ENCODE measurements at regions not wholly inside any gene's neighbourhood (a gene's known extent, or its start where the extent isn't known, plus 50 kb on each side); places are given as distances from the start of the nearest gene placed in this dataset.
A peak's percentile ranks its signal among the peaks of the same experiment; 100 is the strongest.
"Not testable (repeated sequence)": the region's sequence is repeated elsewhere in the genome, so short reads cannot be mapped to it uniquely, and the experiment has no call there.

GRCh38 chr16:29115802-29116141 lies 130.9 kb downstream of the LAT start:
- DNase-seq (ENCODE audit: low read depth in 2 of 2, low spot score in 1 of 2), result not testable (repeated sequence)

- not testable (repeated sequence) for DNase-seq (ENCODE audit: low read depth in 2 of 2, low spot score in 1 of 2)
These were observed 130.3 kb downstream of the LAT start for GRCh38 chr16:29114989-29115801.

- no peak for DNase-seq (ENCODE audit: low read depth in 2 of 2, low spot score in 1 of 2)
These were observed 129.7 kb downstream of the LAT start for GRCh38 chr16:29114574-29114973.

GRCh38 chr16:29113446-29113845 lies 128.6 kb downstream of the LAT start:
- not testable (repeated sequence) for DNase-seq (ENCODE audit: low read depth in 2 of 2, low spot score in 1 of 2)

- DNase-seq (ENCODE audit: low read depth in 2 of 2, low spot score in 1 of 2), result no peak
These were observed 128.0 kb downstream of the LAT start for GRCh38 chr16:29112755-29113347.

GRCh38 chr16:29111901-29112680 lies 127.2 kb downstream of the LAT start:
- DNase-seq (ENCODE audit: low read depth in 2 of 2, low spot score in 1 of 2), result not testable (repeated sequence)

GRCh38 chr16:29111421-29111820 lies 126.6 kb downstream of the LAT start:
- no peak for DNase-seq (ENCODE audit: low read depth in 2 of 2, low spot score in 1 of 2)

- DNase-seq (ENCODE audit: low read depth in 2 of 2, low spot score in 1 of 2), result not testable (repeated sequence)
These were observed 123.8 kb downstream of the LAT start for GRCh38 chr16:29108625-29109169.

GRCh38 chr16:29107299-29107698 lies 122.4 kb downstream of the LAT start:
- DNase-seq (ENCODE audit: low read depth in 2 of 2, low spot score in 1 of 2), result no peak

- DNase-seq (ENCODE audit: low read depth in 2 of 2, low spot score in 1 of 2), result not testable (repeated sequence)
These were observed 121.5 kb downstream of the LAT start for GRCh38 chr16:29106259-29106908.

- DNase-seq (ENCODE audit: low read depth in 2 of 2, low spot score in 1 of 2), result not testable (repeated sequence)
These were observed 119.7 kb downstream of the LAT start for GRCh38 chr16:29104600-29104999.

GRCh38 chr16:29097965-29098364 lies 113.1 kb downstream of the LAT start:
- not testable (repeated sequence) for DNase-seq (ENCODE audit: low read depth in 2 of 2, low spot score in 1 of 2)

GRCh38 chr16:29094729-29095624 lies 110.1 kb downstream of the LAT start:
- not testable (repeated sequence) for DNase-seq (ENCODE audit: low read depth in 2 of 2, low spot score in 1 of 2)

GRCh38 chr16:29094325-29094724 lies 109.5 kb downstream of the LAT start:
- DNase-seq (ENCODE audit: low read depth in 2 of 2, low spot score in 1 of 2), result not testable (repeated sequence)

- not testable (repeated sequence) for DNase-seq (ENCODE audit: low read depth in 2 of 2, low spot score in 1 of 2)
These were observed 104.8 kb downstream of the LAT start for GRCh38 chr16:29089679-29090078.

- DNase-seq (ENCODE audit: low read depth in 2 of 2, low spot score in 1 of 2), result not testable (repeated sequence)
These were observed 102.8 kb downstream of the LAT start for GRCh38 chr16:29087673-29088072.

- DNase-seq (ENCODE audit: low read depth in 2 of 2, low spot score in 1 of 2), result peak in 1 of 2 donors; percentile 9
These were observed 97.2 kb downstream of the LAT start for GRCh38 chr16:29081829-29082639.

GRCh38 chr16:29074554-29075402 lies 89.9 kb downstream of the LAT start:
- DNase-seq (ENCODE audit: low read depth in 2 of 2, low spot score in 1 of 2), result peak in 1 of 2 donors; percentile 17
